Superior temporal gyrus (tissue), 1 donor: ENCODE measurements at regions not wholly inside any gene's neighbourhood (a gene's known extent, or its start where the extent isn't known, plus 50 kb on each side); places are given as distances from the start of the nearest gene placed in this dataset.

Experiments
- DNase-seq: peaks from one replicate; pipeline ENCODE4 v3.0.0-alpha.2; 2016; ENCODE audit errors: extremely low spot score

- DNase-seq = no peak
Observed at GRCh38 chr12:91630083-91630482, 447.5 kb upstream of the DCN start.

- no peak for DNase-seq
Observed at GRCh38 chr12:91629440-91629839, 446.8 kb upstream of the DCN start.

- no peak for DNase-seq
Observed at GRCh38 chr12:91628656-91629055, 446.0 kb upstream of the DCN start.

GRCh38 chr12:91627225-91627624 lies 444.6 kb upstream of the DCN start:
- no peak for DNase-seq

DNA sequence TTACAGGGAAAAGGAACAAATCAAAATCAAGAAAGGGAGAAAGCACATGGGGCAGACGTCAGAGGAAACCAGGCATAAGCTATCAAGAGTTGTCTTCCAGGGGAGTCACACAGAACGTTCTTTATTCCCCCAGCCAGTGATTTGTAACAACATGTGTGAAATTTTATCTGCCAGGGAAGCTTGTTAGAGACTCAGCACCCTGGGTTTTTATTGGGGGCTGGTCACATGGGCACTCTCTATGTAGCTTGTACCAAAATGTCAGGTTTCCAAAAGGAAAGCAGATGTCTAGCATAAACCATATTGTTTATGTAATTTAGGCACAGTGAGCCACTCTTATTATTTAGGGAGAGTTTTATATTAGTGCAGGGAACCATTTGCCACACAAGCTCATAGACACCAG lies 440.4 kb upstream of the DCN start:
- DNase-seq = no peak

DNA sequence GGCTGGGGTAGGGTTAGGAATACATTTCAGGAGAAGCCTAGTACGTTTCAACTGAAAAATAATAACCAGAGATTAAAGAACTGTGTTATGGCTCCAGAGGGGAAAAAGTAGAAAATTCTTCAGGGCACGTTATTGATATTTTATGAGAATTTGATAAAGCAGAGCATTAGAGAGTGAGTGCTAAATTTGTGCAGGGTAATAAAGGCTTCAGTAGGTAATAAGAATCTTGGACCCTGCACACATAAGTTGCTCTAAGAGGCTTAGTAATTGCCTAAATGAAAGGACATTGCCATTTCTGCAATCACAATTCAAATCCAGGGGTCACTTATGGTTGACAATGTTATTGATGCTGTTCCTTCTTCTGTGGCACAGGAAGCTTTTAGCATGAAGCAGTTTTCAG lies 439.4 kb upstream of the DCN start:
- no peak for DNase-seq

GRCh38 chr12:91620992-91621391 lies 438.4 kb upstream of the DCN start:
- peak; percentile 69 for DNase-seq

DNA sequence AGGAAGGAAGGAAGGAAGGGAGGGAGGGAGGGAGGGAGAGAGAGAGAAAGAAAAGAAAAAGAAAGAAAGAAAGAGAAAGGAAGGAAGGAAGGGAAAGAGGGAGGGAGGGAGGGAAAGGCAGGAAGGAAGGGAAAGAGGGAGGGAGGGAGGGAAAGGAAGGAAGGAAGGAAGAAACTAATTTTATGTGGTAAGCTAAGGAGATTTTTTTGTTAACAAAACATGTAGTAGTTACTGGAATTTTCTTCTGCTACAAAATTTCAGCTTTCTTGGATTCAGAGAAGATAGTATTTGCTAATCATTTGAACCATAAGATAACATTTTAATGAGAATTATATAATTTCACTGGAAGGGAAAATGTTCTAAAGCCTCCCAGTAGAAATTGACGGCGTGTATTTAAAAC lies 437.8 kb upstream of the DCN start:
- no peak for DNase-seq

GRCh38 chr12:91618281-91618680 lies 435.7 kb upstream of the DCN start:
- DNase-seq = no peak

DNA sequence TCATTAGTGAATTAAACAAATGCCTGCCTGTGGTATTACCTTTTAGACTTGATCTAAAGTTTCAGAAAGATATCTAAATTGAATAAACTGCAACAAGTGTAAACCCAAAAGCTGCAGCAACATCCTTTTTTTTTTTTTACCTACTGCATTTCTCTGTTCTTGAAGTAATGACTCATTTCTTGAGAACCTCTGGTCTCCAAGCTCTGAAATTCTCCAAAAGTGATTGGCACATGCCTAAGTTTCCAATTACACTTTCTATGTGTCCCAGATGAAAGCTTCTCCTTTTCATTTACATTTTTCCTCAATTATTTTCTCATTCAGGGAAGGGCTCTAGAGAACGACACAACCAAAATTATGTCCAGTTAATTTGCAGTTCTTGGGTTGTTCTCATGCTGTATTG lies 435.2 kb upstream of the DCN start:
- no peak for DNase-seq

DNA sequence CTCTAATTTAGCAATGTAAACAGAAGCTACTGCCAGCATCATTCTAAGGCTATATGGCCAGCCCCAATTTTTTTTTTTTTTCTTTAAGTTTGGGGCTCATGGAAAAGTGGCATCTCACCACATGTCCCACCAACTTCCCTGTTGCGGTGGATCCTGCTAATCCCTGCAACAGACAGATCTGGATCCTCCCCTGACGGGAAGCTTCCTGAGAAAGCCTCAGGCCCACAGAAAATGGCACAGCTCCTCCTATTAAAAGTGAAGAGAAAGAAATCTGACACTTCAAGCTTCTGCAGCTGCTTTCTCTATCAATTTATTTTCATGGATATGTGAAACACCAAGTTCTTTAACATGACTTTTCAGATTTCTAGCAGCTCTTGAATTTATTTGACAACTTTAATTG lies 433.8 kb upstream of the DCN start:
- DNase-seq = no peak

DNA sequence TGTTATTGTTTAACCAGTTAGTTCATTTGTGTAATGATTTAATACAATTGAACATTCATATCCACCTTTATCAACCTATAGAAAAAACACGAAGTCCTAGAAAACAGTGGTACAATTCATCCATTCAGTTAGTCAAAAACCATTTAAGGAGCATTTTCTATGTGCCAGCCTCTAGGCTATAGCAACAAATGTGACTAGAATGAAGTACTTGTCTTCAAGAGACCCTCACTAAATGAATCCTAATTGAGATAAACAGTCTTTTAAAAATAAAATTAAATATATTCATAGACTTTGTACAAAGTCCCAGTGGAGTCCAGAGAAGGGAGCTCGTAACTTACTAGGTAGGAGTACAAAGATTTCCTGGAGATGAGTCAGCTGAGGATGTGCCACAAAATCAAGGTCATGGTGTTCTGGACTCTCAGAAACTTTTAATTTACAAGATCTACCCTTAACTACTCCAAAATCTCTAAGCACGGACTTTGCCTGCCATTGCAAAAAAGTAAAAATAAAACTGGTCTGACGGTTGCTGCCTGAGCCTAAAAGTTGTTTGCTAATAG lies 430.7 kb upstream of the DCN start:
- DNase-seq = no peak

- DNase-seq = no peak
Observed at GRCh38 chr12:91610561-91610960, 427.9 kb upstream of the DCN start.

- DNase-seq = no peak
Observed at GRCh38 chr12:91609283-91609682, 426.7 kb upstream of the DCN start.

- DNase-seq = no peak
Observed at GRCh38 chr12:91608542-91608941, 425.9 kb upstream of the DCN start.

DNA sequence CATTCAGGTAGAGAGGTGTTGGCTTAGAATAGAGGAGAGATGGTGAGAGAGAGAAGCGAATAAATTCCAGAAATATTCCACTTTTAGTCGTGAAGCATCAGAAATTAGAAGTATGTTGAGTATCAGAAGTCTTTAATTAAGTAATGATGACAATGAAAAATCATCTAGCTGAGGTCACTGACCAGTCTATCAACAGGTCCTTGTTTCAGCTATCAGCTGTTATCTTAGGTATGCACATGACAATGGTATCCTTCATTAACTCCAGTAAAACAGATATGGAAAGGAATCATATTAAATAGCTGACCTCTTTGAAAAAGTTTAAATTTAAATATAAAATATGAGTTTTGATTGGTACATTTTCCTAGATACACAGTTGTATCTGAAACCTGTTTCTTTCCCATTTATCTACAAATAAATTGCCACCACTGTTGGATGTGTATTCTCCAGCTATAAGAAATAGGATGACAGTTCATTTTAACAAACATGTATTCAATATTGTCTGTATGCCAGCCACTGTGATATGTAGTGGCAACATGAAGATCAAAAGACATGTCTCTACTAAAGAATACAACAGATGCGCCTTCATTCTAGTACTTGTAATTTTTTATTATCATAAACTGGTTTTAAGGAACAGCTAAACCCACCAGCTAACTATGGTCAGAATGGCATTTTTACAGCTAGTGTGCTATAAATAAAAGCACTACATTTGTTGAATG lies 424.2 kb upstream of the DCN start:
- no peak for DNase-seq

GRCh38 chr12:91604897-91605296 lies 422.3 kb upstream of the DCN start:
- DNase-seq = no peak

DNA sequence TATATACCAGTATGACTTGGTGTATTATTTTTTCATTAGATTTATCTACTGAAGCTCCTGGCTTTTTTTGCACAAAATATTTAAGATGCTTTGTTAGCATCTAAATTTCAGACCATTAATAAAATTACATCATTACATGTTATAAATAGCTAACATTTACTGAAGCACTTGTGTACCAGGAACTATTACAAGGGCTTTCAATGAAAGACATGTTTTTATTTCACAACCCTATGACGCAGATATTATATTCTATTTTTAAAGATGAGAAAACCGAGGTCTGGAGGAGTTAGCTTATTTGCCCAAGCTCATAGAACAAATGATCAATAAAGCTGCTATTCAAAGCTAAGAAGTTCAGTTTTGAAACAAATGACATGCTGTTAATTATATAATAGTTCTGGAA lies 420.4 kb upstream of the DCN start:
- DNase-seq = no peak

DNA sequence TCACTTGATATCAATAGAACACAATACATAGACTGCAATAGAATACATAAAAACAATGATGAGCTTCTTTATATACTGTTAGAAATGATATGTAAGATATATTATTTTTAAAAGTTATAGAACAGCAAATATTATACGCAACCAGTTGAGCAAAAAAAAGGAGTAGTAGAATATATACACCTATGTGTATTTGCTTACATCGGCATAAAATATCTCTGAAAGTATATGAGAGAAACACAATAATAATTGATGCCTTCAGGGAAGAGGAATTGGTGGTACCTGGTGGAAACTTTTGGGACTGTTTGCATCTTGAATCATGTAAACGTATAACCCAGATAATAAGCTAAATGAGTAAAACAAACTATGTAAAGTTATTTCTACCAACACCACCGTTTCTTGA lies 418.4 kb upstream of the DCN start:
- no peak for DNase-seq

- DNase-seq = no peak
Observed at GRCh38 chr12:91594715-91595114, 412.1 kb upstream of the DCN start.

DNA sequence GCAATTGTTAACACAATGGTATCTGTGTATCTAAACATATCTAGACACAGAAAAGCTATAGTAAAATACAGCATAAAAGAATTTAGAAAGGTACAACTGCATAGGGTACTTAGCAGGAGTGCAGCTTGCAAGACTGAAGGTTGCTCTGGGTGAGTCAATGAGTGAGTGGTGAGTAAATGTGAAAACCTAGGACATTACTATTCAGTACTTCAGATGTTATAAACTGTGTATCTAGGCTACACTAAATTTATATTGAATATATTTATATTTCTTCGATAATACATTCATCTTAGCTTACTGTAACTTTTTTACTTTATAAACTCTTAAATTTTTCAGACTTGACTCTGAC lies 409.0 kb upstream of the DCN start:
- no peak for DNase-seq

GRCh38 chr12:91590966-91591638 lies 408.5 kb upstream of the DCN start:
- DNase-seq = no peak

GRCh38 chr12:91588874-91589454 lies 406.3 kb upstream of the DCN start:
- no peak for DNase-seq
